GM12878 (cell line): ENCODE measurements at regions not wholly inside any gene's neighbourhood (a gene's known extent, or its start where the extent isn't known, plus 50 kb on each side); places are given as distances from the start of the nearest gene placed in this dataset.

Source experiments
- ATAC-seq: fragments of 200-7000 bp; cut with Tn5 transposase; 3 replicates; pipeline ENCODE4 v1.9.1; 2020; ENCODE audit warnings: mild to moderate bottlenecking, moderate library complexity
- BruUV-seq: library from RNA; stranded (reverse); fragments of 400-500 nt; replicated peaks from 2 replicates; lab custom pipeline; 2021; lab: Mats Ljungman, UMichigan
- CTCF ChIA-PET: fragments of 300-600 bp; sonication (Branson Sonifier 250); formaldehyde crosslinking; extraction: SDS; loops from one replicate; lab custom pipeline; 2021; ENCODE audit warnings: inconsistent platforms; lab: Yijun Ruan, JAX
- POLR2A ChIA-PET: fragments of 350-600 bp; formaldehyde crosslinking; extraction: SDS; loops from one replicate; lab custom pipeline; 2021; ENCODE audit warnings: inconsistent platforms; lab: Charles Lee
- RAD21 ChIA-PET: fragments of 300-600 bp; sonication (Branson Sonifier 250); formaldehyde crosslinking; loops from one replicate; lab custom pipeline; 2023; ENCODE audit warnings: antibody characterized with exemption; ENCODE audit not compliant: unreplicated experiment; lab: Charles Lee
- SMC1A ChIA-PET: fragments of 300-600 bp; sonication (Branson Sonifier 250); formaldehyde crosslinking; loops from one replicate; lab custom pipeline; 2023; ENCODE audit not compliant: unreplicated experiment, uncharacterized antibody; lab: Charles Lee
- DNase-seq: peaks from one replicate; pipeline ENCODE4 v3.0.0-alpha.2; 2011; ENCODE audit warnings: low read depth, low spot score
- FAIRE-seq: peaks from 3 replicates; lab custom pipeline; 2011; peaks lifted over from hg19 to GRCh38; lab: Jason Lieb, UNC
- H2AFZ ChIP-seq: 2 replicates; pipeline ENCODE4 v1.6.0; 2011; ENCODE audit warnings: low read depth, low read length, control low read depth; ENCODE audit not compliant: control insufficient read depth
- H3K27ac ChIP-seq: 2 replicates; pipeline ENCODE4 v1.5.1; 2011; ENCODE audit warnings: control low read depth; ENCODE audit not compliant: control insufficient read depth, insufficient read depth
- H3K27me3 ChIP-seq, 2 experiments: replicated peaks in 1 of 2; 2 replicates each; pipeline versions ENCODE4 v1.6.0 to v1.6.1; 2011; ENCODE audit warnings: low read length in 1 of 2; ENCODE audit not compliant: control insufficient read depth in 2 of 2, insufficient read depth in 2 of 2
- H3K36me3 ChIP-seq, 2 experiments: 2 replicates each; pipeline ENCODE4 v1.5.1; 2011; ENCODE audit warnings: low read length in 1 of 2; ENCODE audit not compliant: control insufficient read depth in 2 of 2, insufficient read depth in 2 of 2
- H3K4me1 ChIP-seq: 2 replicates; pipeline ENCODE4 v1.6.1; 2011; ENCODE audit warnings: mild to moderate bottlenecking, low read length, moderate library complexity, mixed read lengths; ENCODE audit not compliant: control insufficient read depth, insufficient read depth
- H3K4me2 ChIP-seq: 2 replicates; pipeline ENCODE4 v1.6.0; 2011; ENCODE audit warnings: control low read depth; ENCODE audit not compliant: control insufficient read depth, insufficient read depth
- H3K4me3 ChIP-seq: fragments of 200-600 bp; sonication (generic); 2 replicates; pipeline ENCODE4 v1.5.1; 2016
- H3K79me2 ChIP-seq: 2 replicates; pipeline ENCODE4 v1.6.0; 2011; ENCODE audit warnings: low read length; ENCODE audit not compliant: control insufficient read depth, insufficient read depth
- H3K9ac ChIP-seq: 2 replicates; pipeline ENCODE4 v1.8.0; 2011; ENCODE audit warnings: low read length, control low read depth, mixed read lengths; ENCODE audit not compliant: control insufficient read depth, insufficient read depth
- H3K9me3 ChIP-seq: replicated peaks from 3 replicates; pipeline ENCODE4 v1.5.1; 2011; ENCODE audit warnings: mild to moderate bottlenecking, low read length; ENCODE audit not compliant: control insufficient read depth, insufficient read depth
- H4K20me1 ChIP-seq: 2 replicates; pipeline ENCODE4 v1.6.0; 2011; ENCODE audit not compliant: control insufficient read depth, insufficient read depth
- BCLAF1 ChIP-seq: fragments of 450-650 bp; IDR thresholded peaks from 2 replicates; pipeline ENCODE4 v1.6.1; 2017; ENCODE audit warnings: antibody characterized with exemption, mild to moderate bottlenecking, moderate library complexity
- BHLHE40 ChIP-seq, 2 experiments: fragments of 450-650 bp in 1 of 2; IDR thresholded peaks; 2 replicates each; pipeline ENCODE4 v1.6.1; 2011 to 2017; ENCODE audit warnings: low read depth in 2 of 2, borderline replicate concordance in 1 of 2, improper control_type of control experiment in 1 of 2, low read length in 1 of 2, mild to moderate bottlenecking in 1 of 2
- DPF2 ChIP-seq: fragments of 450-650 bp; IDR thresholded peaks from 2 replicates; pipeline ENCODE4 v1.6.1; 2017; ENCODE audit warnings: mild to moderate bottlenecking
- EGR1 ChIP-seq, 2 experiments: IDR thresholded peaks; 1 replicate in 1 of 2; 2 replicates in 1 of 2; pipeline ENCODE4 v1.6.1; 2011 to 2012; ENCODE audit warnings: low read depth in 2 of 2, low read length in 2 of 2, borderline replicate concordance in 1 of 2, mild to moderate bottlenecking in 1 of 2, moderate library complexity in 1 of 2
- MYB ChIP-seq: fragments of 150-350 bp; IDR thresholded peaks from 2 replicates; pipeline ENCODE4 v1.6.1; 2014; ENCODE audit warnings: mild to moderate bottlenecking, low read depth, low read length, borderline replicate concordance
- PML ChIP-seq: IDR thresholded peaks from 2 replicates; pipeline ENCODE4 v1.6.1; 2012; ENCODE audit warnings: low read length, inconsistent platforms
- RAD21 ChIP-seq: IDR thresholded peaks from 2 replicates; pipeline ENCODE4 v1.6.1; 2011; ENCODE audit warnings: mild to moderate bottlenecking, low read depth, low read length, moderate library complexity; ENCODE audit not compliant: insufficient read depth
- SP1 ChIP-seq: IDR thresholded peaks from one replicate; pipeline ENCODE4 v1.6.1; 2011; ENCODE audit warnings: low read depth, low read length
- STAT3 ChIP-seq: IDR thresholded peaks from 2 replicates; pipeline ENCODE4 v1.6.1; 2011; ENCODE audit warnings: low read depth, low read length, improper control_type of control experiment
- ZZZ3 ChIP-seq: IDR thresholded peaks from 2 replicates; pipeline ENCODE4 v1.6.1; 2011; ENCODE audit warnings: low read depth; ENCODE audit not compliant: control insufficient read depth, insufficient read length
- WGBS: methylation state at CpG from one replicate; pipeline ENCODE4 v1.1.6; 2016; ENCODE audit warnings: low lambda C conversion rate; ENCODE audit not compliant: insufficient replicate concordance, insufficient coverage; ENCODE audit errors: missing lambda C conversion rate; 5-methylcytosine and 5-hydroxymethylcytosine counted together
- in situ Hi-C: fragments of 300-500 bp; cut with MboI; formaldehyde crosslinking; loops from 9 replicates; pipeline ENCODE4 v1.14.3; 2018; ENCODE audit warnings: mixed read lengths
- intact Hi-C: fragments of 100-400 bp; cut with micrococcal nuclease; formaldehyde crosslinking; loops from one replicate; pipeline ENCODE4 v1.14.2; 2022; ENCODE audit not compliant: unreplicated experiment
- TF ChIP-seq, protein P1 (sequence below): IDR thresholded peaks from 2 replicates; pipeline ENCODE4 v1.6.1; 2011; ENCODE audit warnings: mild to moderate bottlenecking, low read depth, low read length, moderate library complexity; ENCODE audit not compliant: insufficient replicate concordance
- TF ChIP-seq, protein P2 (sequence below): fragments of 450-650 bp; IDR thresholded peaks from 2 replicates; pipeline ENCODE4 v1.6.1; 2017; ENCODE audit warnings: mild to moderate bottlenecking, moderate library complexity

- RAD21 ChIA-PET = no interaction called here
- FAIRE-seq (no peak), ATAC-seq (no peak), DNase-seq (no peak)
- Histone ChIP-seq H3K4me1 (no peaks in the 10 kb centered on the region), H3K4me2 (no peak overlapping the region), H3K27ac (no peak overlapping the region), H3K36me3 (no peaks in the 10 kb centered on the region), H3K27me3 (no peaks in the 10 kb centered on the region; a peak in 1 of 4 replicates), H3K4me3 (no peak overlapping the region), H2AFZ (no peak overlapping the region), H3K9ac (no peak overlapping the region), H4K20me1 (no peaks in the 10 kb centered on the region), H3K9me3 (no peaks in the 10 kb centered on the region), H3K79me2 (no peaks in the 10 kb centered on the region)
- BruUV-seq = no TSS peak
- SMC1A ChIA-PET = interaction anchor here (0.8 to 1.8 kb wide), 4 partner anchors 14 to 204 kb away, joined by 3 to 5 read pairs (median 4); no protein-coding TSS in a partner anchor
- CTCF ChIA-PET = interaction anchor here (0.7 to 1.9 kb wide), 3 partner anchors 20 to 203 kb away, joined by 3 to 7 read pairs (median 5); no protein-coding TSS in a partner anchor
- no peak for TF ChIP-seq BCLAF1
- no peak for TF ChIP-seq DPF2
- no peak for TF ChIP-seq PML
- TF ChIP-seq MYB = no peak
- TF ChIP-seq, protein P1, sequence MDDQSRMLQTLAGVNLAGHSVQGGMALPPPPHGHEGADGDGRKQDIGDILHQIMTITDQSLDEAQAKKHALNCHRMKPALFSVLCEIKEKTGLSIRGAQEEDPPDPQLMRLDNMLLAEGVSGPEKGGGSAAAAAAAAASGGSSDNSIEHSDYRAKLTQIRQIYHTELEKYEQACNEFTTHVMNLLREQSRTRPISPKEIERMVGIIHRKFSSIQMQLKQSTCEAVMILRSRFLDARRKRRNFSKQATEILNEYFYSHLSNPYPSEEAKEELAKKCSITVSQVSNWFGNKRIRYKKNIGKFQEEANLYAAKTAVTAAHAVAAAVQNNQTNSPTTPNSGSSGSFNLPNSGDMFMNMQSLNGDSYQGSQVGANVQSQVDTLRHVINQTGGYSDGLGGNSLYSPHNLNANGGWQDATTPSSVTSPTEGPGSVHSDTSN = no peak
- TF ChIP-seq SP1 = no peak
- TF ChIP-seq BHLHE40 (IDR thresholded peaks at IDR 0.05; ENCODE audit: borderline replicate concordance in 1 of 2, low read depth in 2 of 2, low read length in 1 of 2) = no peak
- TF ChIP-seq, protein P2, sequence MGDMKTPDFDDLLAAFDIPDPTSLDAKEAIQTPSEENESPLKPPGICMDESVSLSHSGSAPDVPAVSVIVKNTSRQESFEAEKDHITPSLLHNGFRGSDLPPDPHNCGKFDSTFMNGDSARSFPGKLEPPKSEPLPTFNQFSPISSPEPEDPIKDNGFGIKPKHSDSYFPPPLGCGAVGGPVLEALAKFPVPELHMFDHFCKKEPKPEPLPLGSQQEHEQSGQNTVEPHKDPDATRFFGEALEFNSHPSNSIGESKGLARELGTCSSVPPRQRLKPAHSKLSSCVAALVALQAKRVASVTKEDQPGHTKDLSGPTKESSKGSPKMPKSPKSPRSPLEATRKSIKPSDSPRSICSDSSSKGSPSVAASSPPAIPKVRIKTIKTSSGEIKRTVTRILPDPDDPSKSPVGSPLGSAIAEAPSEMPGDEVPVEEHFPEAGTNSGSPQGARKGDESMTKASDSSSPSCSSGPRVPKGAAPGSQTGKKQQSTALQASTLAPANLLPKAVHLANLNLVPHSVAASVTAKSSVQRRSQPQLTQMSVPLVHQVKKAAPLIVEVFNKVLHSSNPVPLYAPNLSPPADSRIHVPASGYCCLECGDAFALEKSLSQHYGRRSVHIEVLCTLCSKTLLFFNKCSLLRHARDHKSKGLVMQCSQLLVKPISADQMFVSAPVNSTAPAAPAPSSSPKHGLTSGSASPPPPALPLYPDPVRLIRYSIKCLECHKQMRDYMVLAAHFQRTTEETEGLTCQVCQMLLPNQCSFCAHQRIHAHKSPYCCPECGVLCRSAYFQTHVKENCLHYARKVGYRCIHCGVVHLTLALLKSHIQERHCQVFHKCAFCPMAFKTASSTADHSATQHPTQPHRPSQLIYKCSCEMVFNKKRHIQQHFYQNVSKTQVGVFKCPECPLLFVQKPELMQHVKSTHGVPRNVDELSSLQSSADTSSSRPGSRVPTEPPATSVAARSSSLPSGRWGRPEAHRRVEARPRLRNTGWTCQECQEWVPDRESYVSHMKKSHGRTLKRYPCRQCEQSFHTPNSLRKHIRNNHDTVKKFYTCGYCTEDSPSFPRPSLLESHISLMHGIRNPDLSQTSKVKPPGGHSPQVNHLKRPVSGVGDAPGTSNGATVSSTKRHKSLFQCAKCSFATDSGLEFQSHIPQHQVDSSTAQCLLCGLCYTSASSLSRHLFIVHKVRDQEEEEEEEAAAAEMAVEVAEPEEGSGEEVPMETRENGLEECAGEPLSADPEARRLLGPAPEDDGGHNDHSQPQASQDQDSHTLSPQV = no peak
- no peak for TF ChIP-seq EGR1 (IDR thresholded peaks at IDR 0.05; ENCODE audit: borderline replicate concordance in 1 of 2, low read depth in 2 of 2, low read length in 2 of 2)
- TF ChIP-seq STAT3 = no peak
- no peak for TF ChIP-seq RAD21
- no peak for TF ChIP-seq ZZZ3
- 39% methylated on average over 1 of the region's 1 CpG for WGBS
- in situ Hi-C loops = no loop called here
- intact Hi-C loops = no loop called here
- POLR2A ChIA-PET = no interaction called here
Observed at GRCh38 chr5:148937239-148937638, 110.8 kb downstream of the ADRB2 start.
